Endothelial cell of umbilical vein (primary cell): ENCODE measurements at regions not wholly inside any gene's neighbourhood (a gene's known extent, or its start where the extent isn't known, plus 50 kb on each side); places are given as distances from the start of the nearest gene placed in this dataset.

Source experiments
- CTCF ChIP-seq, 2 donors: IDR thresholded peaks; 1 replicate in 1 of 2; 2 replicates in 1 of 2; pipeline ENCODE4 v1.5.1; 2011; ENCODE audit warnings: low read length in 2 of 2, mild to moderate bottlenecking in 2 of 2, moderate library complexity in 2 of 2, control low read depth in 1 of 2, inconsistent platforms in 1 of 2, low read depth in 1 of 2; ENCODE audit not compliant: insufficient read depth in 1 of 2; ENCODE audit errors: extremely low read depth in 1 of 2
- EZH2 ChIP-seq: IDR thresholded peaks from 2 replicates; pipeline ENCODE4 v1.6.1; 2012; ENCODE audit warnings: borderline replicate concordance, low read depth, mild to moderate bottlenecking, moderate library complexity, low read length, inconsistent platforms; ENCODE audit not compliant: severe bottlenecking
- TF ChIP-seq, protein P1 (sequence below): IDR thresholded peaks from 2 replicates; pipeline ENCODE4 v1.6.1; 2011; ENCODE audit not compliant: insufficient read depth, insufficient read length

GRCh38 chrX:77389891-77390290 lies 57.3 kb upstream of the FGF16 start:
- TF ChIP-seq EZH2 (no peak), CTCF (IDR thresholded peaks at IDR 0.05; ENCODE audit: extremely low read depth in 1 of 2, insufficient read depth in 1 of 2, low read depth in 1 of 2, low read length in 2 of 2) (no peak)
- TF ChIP-seq, protein P1, sequence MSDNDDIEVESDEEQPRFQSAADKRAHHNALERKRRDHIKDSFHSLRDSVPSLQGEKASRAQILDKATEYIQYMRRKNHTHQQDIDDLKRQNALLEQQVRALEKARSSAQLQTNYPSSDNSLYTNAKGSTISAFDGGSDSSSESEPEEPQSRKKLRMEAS = no peak
